ENCODE measurements at regions not wholly inside any gene's neighbourhood (a gene's known extent, or its start where the extent isn't known, plus 50 kb on each side); places are given as distances from the start of the nearest gene placed in this dataset.

GRCh38 chr5:153883854-153884611 lies 154.7 kb downstream of the FAM114A2 start:
- in situ Hi-C loops (cut with MboI; ENCODE audit: low pct_unique_long_range_greater_than_20kb, low sequenced_read_pairs): no loop called here
- no peak for DNase-seq

GRCh38 chr5:153881687-153882086 lies 157.0 kb downstream of the FAM114A2 start:
- in situ Hi-C loops (cut with MboI; ENCODE audit: low pct_unique_long_range_greater_than_20kb, low sequenced_read_pairs): no loop called here
- DNase-seq: no peak

- in situ Hi-C loops (cut with MboI; ENCODE audit: low pct_unique_long_range_greater_than_20kb, low sequenced_read_pairs): no loop called here
Observed at GRCh38 chr5:153880106-153880505, 158.6 kb downstream of the FAM114A2 start.

DNA sequence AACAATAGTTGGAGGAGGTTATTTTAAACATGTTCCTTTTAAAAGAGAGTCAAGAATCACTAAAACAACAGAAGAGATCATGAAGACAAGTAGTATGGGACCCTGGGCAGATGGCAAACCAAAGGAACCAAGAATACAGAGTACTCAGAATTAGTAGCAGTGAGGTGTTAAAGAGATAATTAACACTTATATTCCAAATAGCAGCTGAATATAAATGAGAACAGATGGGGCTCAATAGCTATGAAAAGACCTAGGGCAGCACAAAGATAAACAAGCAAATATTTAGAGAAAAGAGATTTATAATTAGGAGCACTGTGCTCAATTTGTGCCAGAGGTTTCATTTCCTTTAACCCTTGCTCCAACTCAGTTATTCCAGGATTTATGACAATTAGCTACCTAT lies 159.1 kb downstream of the FAM114A2 start:
- in situ Hi-C loops (cut with MboI; ENCODE audit: low pct_unique_long_range_greater_than_20kb, low sequenced_read_pairs): no loop called here
- no peak for DNase-seq

More at GRCh38 chr5:153880106-153880505, 158.6 kb downstream of the FAM114A2 start:
- DNase-seq: no peak

DNA sequence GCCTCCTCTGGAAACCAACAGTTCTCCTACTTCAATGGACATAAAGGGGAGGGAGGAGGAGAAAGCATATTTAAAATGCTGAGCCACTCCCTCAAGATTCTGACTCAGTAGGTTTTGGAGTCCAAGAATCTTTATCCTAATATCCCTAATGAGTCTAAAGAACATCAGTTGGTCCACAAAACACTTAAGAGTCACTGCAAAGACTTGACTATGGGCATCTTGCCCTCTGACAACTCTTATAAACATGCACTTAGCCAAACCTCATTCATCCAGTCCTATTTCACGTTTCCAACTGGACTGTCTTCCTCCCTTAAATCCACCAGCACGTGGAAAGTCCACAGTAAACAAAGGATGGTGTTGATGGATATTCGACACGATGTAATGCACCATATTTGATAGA lies 172.5 kb downstream of the FAM114A2 start:
- DNase-seq: no peak
- in situ Hi-C loops (cut with MboI; ENCODE audit: low pct_unique_long_range_greater_than_20kb, low sequenced_read_pairs): no loop called here

GRCh38 chr5:153865016-153865415 lies 173.7 kb downstream of the FAM114A2 start:
- no peak for DNase-seq
- in situ Hi-C loops (cut with MboI; ENCODE audit: low pct_unique_long_range_greater_than_20kb, low sequenced_read_pairs): no loop called here

- in situ Hi-C loops (cut with MboI; ENCODE audit: low pct_unique_long_range_greater_than_20kb, low sequenced_read_pairs): no loop called here
- no peak for DNase-seq
Observed at GRCh38 chr5:153863951-153864350, 174.8 kb downstream of the FAM114A2 start.
